ENCODE measurements at regions not wholly inside any gene's neighbourhood (a gene's known extent, or its start where the extent isn't known, plus 50 kb on each side); places are given as distances from the start of the nearest gene placed in this dataset.

DNA sequence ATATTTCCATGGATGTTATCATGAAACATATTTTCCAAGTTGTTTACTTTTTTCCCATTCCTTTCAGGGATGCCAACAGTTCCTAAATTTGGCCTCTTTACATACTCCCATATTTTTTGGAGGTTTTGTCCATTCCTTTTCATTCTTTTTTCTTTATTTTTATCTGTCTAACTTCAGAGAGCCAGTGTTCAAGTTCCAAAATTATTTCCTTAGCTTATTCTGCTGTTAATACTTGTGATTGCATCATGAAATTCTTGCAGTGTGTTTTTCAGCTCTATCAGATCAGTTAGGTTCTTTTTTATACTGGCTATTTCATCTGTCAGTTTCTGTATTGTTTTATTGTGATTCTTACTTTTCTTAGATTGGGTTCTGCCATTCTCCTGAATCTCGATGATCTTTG is 89.9 kb upstream of the TCF21 start:
- no peak for TF ChIP-seq POU5F1 (IDR thresholded peaks at IDR 0.05; ENCODE audit: low read depth, low read length)
- H3K4me2 ChIP-seq (ENCODE audit: insufficient read depth in 1 of 2, low read depth in 2 of 2, low read length in 2 of 2): no peak overlapping the region
- H4K8ac ChIP-seq (ENCODE audit: extremely low read depth, insufficient read depth, low read length): no peak overlapping the region
- H3K79me1 ChIP-seq (ENCODE audit: low read depth, low read length): no peaks in the 10 kb centered on the region
- no peak overlapping the region for H2AFZ ChIP-seq (ENCODE audit: low read length)
- no peak overlapping the region for H3K4me3 ChIP-seq (ENCODE audit: extremely low read depth in 1 of 4, insufficient read depth in 2 of 4, low read depth in 3 of 4, low read length in 4 of 4)
- no peak overlapping the region for H3K27ac ChIP-seq (ENCODE audit: low read depth, low read length)
- H3K79me2 ChIP-seq (ENCODE audit: control insufficient read depth in 1 of 2, insufficient read depth in 2 of 2, low read length in 2 of 2): no peaks in the 10 kb centered on the region
- ChIA-PET POLR2A (ENCODE audit: partially characterized antibody) (interaction anchor here (1.0 kb wide), 1 partner anchor 11 kb away, joined by 3 read pairs; no protein-coding TSS in a partner anchor), CTCF (ENCODE audit: partially characterized antibody) (no interaction called here)
- H2AK5ac ChIP-seq (ENCODE audit: low read depth, low read length): no peak overlapping the region
- no peak overlapping the region for H4K91ac ChIP-seq (replicated peaks; ENCODE audit: insufficient read length, low read length)
- H3K14ac ChIP-seq (ENCODE audit: insufficient read length): no peak overlapping the region
- 82% methylated on average over 1 of the region's 1 CpG; no CpG with 5 or more reads in 1 of the 2 experiments for WGBS, 2 experiments (ENCODE audit: extremely low coverage in 1 of 2, insufficient coverage in 1 of 2, insufficient read length in 1 of 2, insufficient replicate concordance in 2 of 2, low coverage in 1 of 2, low lambda C conversion rate in 2 of 2, missing lambda C conversion rate in 1 of 2)
- no peak overlapping the region for H3K56ac ChIP-seq (replicated peaks; ENCODE audit: insufficient read length, low read depth, low read length)
- H3K9me3 ChIP-seq (ENCODE audit: insufficient read depth in 2 of 2, low read depth in 1 of 2, low read length in 1 of 2): no peaks in the 10 kb centered on the region
- no peak overlapping the region for H2BK120ac ChIP-seq (replicated peaks; ENCODE audit: low read depth, low read length)
- no peak overlapping the region for H2BK5ac ChIP-seq (ENCODE audit: low read depth, low read length)
- H3K4ac ChIP-seq (replicated peaks; ENCODE audit: insufficient read length, low read depth, low read length): no peak overlapping the region
- no peaks in the 10 kb centered on the region for H3K4me1 ChIP-seq (replicated peaks in 1 of 4; ENCODE audit: control insufficient read depth in 3 of 4, insufficient read depth in 4 of 4, low read length in 3 of 4)
- H3K23ac ChIP-seq (ENCODE audit: insufficient read length): no peak overlapping the region
- no peaks in the 10 kb centered on the region for H3K27me3 ChIP-seq (replicated peaks in 1 of 4; ENCODE audit: control insufficient read depth in 3 of 4, extremely low read depth in 1 of 4, insufficient read depth in 3 of 4, low read length in 3 of 4)
- H4K20me1 ChIP-seq (replicated peaks in 1 of 2; ENCODE audit: control insufficient read depth in 1 of 2, insufficient read depth in 2 of 2, low read length in 2 of 2): no peaks in the 10 kb centered on the region
- FAIRE-seq (no peak), DNase-seq (ENCODE audit: low read depth in 1 of 2, low spot score in 2 of 2) (no peak)
- H2BK15ac ChIP-seq (ENCODE audit: low read length): no peak overlapping the region
- no peak overlapping the region for H2BK20ac ChIP-seq (ENCODE audit: low read length)
- no peaks in the 10 kb centered on the region for H3K36me3 ChIP-seq (ENCODE audit: control insufficient read depth in 2 of 4, insufficient read depth in 4 of 4, low read length in 3 of 4)
- no peak overlapping the region for H3K9ac ChIP-seq (replicated peaks in 1 of 4; ENCODE audit: extremely low read depth in 1 of 4, low read depth in 3 of 4, low read length in 3 of 4)
- no peak overlapping the region for H3K18ac ChIP-seq (ENCODE audit: extremely low read depth, low read length)
- no peaks in the 10 kb centered on the region for H3K23me2 ChIP-seq (ENCODE audit: low read depth, low read length)
- H2BK12ac ChIP-seq (ENCODE audit: low read depth, low read length): no peak overlapping the region
- H4K5ac ChIP-seq (ENCODE audit: insufficient read length, low read depth, low read length): no peak overlapping the region

All from H1 (cell line).